ENCODE measurements at regions not wholly inside any gene's neighbourhood (a gene's known extent, or its start where the extent isn't known, plus 50 kb on each side); places are given as distances from the start of the nearest gene placed in this dataset.

GRCh38 chr4:23324021-23324690 lies 565.7 kb downstream of the PPARGC1A start:
- no peaks in the 10 kb centered on the region for H3K36me3 ChIP-seq (ENCODE audit: insufficient read depth in 1 of 2, low read depth in 1 of 2)
- intact Hi-C loops (cut with DNase I) = no loop called here
- TF ChIP-seq CTCF (IDR thresholded peaks at IDR 0.05) = no peak
- ATAC-seq = peak; percentile 79 to 94 (median 92)
- H3K4me3 ChIP-seq = no peak overlapping the region
- 51 to 72% (median 56%) methylated on average over 3 of the region's 3 CpGs for WGBS, 3 donors
- H3K27me3 ChIP-seq (ENCODE audit: insufficient read depth in 3 of 3, low read length in 2 of 3) = no peaks in the 10 kb centered on the region
- DNase-seq = no peak
- peak overlapping the region; percentile 69 for H3K27ac ChIP-seq
- peaks cover 13% of the 10 kb centered on the region for H3K4me1 ChIP-seq
- no peaks in the 10 kb centered on the region for H3K9me3 ChIP-seq

- intact Hi-C loops (cut with DNase I) = no loop called here
- Histone ChIP-seq H3K36me3 (ENCODE audit: insufficient read depth in 1 of 2, low read depth in 1 of 2) (no peaks in the 10 kb centered on the region), H3K4me3 (no peak overlapping the region), H3K4me1 (peaks cover 13% of the 10 kb centered on the region), H3K27ac (peak overlapping the region; percentile 69), H3K27me3 (ENCODE audit: insufficient read depth in 3 of 3, low read length in 2 of 3) (no peaks in the 10 kb centered on the region), H3K9me3 (no peaks in the 10 kb centered on the region)
- TF ChIP-seq CTCF (IDR thresholded peaks at IDR 0.05) = no peak
- ATAC-seq (peak in 3 of 4 donors; percentile 59 to 71 (median 63)), DNase-seq (no peak)
- WGBS, 3 donors = 92 to 94% (median 93%) methylated on average over 1 of the region's 1 CpG
These were observed 566.4 kb downstream of the PPARGC1A start for GRCh38 chr4:23323436-23323835.

- no peaks in the 10 kb centered on the region for H3K27me3 ChIP-seq (ENCODE audit: insufficient read depth in 3 of 3, low read length in 2 of 3)
- intact Hi-C loops (cut with DNase I) = no loop called here
- DNase-seq (no peak), ATAC-seq (no peak)
- no peak overlapping the region for H3K4me3 ChIP-seq
- peaks cover 13% of the 10 kb centered on the region for H3K4me1 ChIP-seq
- no peak overlapping the region for H3K27ac ChIP-seq
- no peaks in the 10 kb centered on the region for H3K9me3 ChIP-seq
- no peaks in the 10 kb centered on the region for H3K36me3 ChIP-seq (ENCODE audit: insufficient read depth in 1 of 2, low read depth in 1 of 2)
- TF ChIP-seq CTCF (IDR thresholded peaks at IDR 0.05) = no peak
These were observed 567.1 kb downstream of the PPARGC1A start for GRCh38 chr4:23322732-23323131.

GRCh38 chr4:23320931-23321587 lies 568.8 kb downstream of the PPARGC1A start:
- TF ChIP-seq CTCF (IDR thresholded peaks at IDR 0.05) = no peak
- intact Hi-C loops (cut with DNase I) = no loop called here

More at GRCh38 chr4:23320931-23321587, 568.8 kb downstream of the PPARGC1A start:
- WGBS, 3 donors = 33 to 60% (median 55%) methylated on average over 1 of the region's 1 CpG
- Histone ChIP-seq H3K36me3 (ENCODE audit: insufficient read depth in 1 of 2, low read depth in 1 of 2) (no peaks in the 10 kb centered on the region), H3K4me1 (peaks cover 13% of the 10 kb centered on the region), H3K4me3 (no peak overlapping the region), H3K27ac (no peak overlapping the region), H3K9me3 (no peaks in the 10 kb centered on the region), H3K27me3 (ENCODE audit: insufficient read depth in 3 of 3, low read length in 2 of 3) (no peaks in the 10 kb centered on the region)
- ATAC-seq (no peak), DNase-seq (no peak)

Data from psoas muscle (tissue), 7 donors.